ENCODE measurements at regions not wholly inside any gene's neighbourhood (a gene's known extent, or its start where the extent isn't known, plus 50 kb on each side); places are given as distances from the start of the nearest gene placed in this dataset.
"Not testable (repeated sequence)": the region's sequence is repeated elsewhere in the genome, so short reads cannot be mapped to it uniquely, and the experiment has no call there.

DNA sequence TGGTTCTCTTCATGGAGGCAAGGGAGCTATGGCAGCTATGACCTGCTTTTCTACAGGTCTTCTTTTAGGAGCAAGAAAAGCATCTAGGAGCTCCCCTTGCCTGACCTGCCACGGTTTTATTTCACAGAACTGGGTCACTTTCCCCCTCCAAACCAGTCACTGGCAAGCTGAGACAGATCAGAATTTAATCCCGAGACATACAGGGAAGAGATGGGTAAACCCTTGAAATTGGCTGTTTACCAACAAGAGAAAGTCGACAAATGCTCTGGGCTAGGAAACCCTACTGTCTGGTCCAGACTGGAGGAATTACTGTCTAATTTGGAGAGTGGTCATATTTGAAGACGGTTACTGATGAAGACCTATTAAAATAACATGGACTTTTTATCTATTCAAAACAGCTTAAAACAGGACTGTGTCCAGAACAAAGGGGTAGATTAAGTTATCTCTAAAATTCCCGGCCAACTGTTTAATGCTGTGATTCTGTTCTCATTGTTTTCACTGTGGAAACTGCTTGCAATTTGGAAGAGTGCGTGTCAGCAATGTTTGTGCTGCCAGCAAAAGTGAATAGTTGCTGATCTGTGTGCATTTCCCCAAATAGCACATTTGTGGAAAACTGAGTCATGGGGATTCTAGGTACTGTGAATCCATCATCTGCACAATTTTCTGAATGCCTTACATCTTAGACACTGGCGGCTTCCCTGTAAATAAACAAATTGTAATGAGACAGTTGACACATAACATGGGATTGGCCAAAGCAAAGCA is 73.4 kb upstream of the EEA1 start:
- H3K9ac ChIP-seq (ENCODE audit: low read length in 2 of 2), result no peak overlapping the region
- H3K27ac ChIP-seq (ENCODE audit: low read length), result no peak overlapping the region
- no peaks in the 10 kb centered on the region for H3K27me3 ChIP-seq (ENCODE audit: control insufficient read depth in 1 of 2, insufficient read depth in 2 of 2, low read length in 2 of 2)
- H3K4me1 ChIP-seq (ENCODE audit: control insufficient read depth, insufficient read depth, low read length), result no peaks in the 10 kb centered on the region
- H3K9me3 ChIP-seq (ENCODE audit: control insufficient read depth in 2 of 2, low read length in 2 of 2), result no peaks in the 10 kb centered on the region
- H3K4me3 ChIP-seq (ENCODE audit: low read length in 2 of 2), result no peak overlapping the region
- H3K36me3 ChIP-seq (ENCODE audit: control insufficient read depth in 2 of 2, insufficient read depth in 2 of 2, low read length in 2 of 2), result no peaks in the 10 kb centered on the region

DNA sequence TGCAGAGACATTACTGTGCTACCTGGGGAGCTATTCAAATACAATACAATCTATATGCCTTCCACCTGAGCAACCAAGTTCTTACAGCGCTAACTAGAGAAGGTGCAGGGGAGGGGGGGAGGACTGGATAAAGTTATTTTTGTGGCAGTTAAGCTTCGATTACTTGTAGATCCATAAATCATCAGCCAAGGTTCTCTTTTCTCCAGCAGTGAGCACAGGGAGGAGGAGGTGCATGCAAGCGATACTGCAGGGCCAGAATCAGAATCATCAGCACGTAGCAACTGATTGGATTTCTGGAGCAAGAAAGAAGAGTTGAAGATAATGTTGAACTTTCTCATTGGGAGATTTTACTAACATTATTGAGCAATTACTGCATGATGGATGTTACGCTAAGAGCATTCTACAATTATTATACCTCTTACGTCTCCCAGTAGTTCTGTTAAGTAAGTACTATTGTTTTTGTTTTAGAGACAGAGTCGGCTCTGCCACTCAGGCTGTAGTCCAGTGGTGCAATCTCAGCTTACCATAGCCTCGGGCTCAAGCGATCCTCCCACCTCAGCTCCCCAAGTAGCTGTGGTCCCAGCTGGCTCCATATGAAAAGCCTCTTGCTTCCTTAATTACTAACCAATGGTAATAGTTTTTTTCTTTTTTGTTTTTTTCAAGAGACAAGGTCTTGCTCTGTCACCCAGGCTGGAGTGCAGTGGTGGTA is 74.6 kb upstream of the EEA1 start:
- Histone ChIP-seq H3K27ac (ENCODE audit: low read length) (no peak overlapping the region), H3K36me3 (ENCODE audit: control insufficient read depth in 2 of 2, insufficient read depth in 2 of 2, low read length in 2 of 2) (no peaks in the 10 kb centered on the region), H3K27me3 (ENCODE audit: control insufficient read depth in 1 of 2, insufficient read depth in 2 of 2, low read length in 2 of 2) (no peaks in the 10 kb centered on the region), H3K4me1 (ENCODE audit: control insufficient read depth, insufficient read depth, low read length) (no peaks in the 10 kb centered on the region), H3K9ac (ENCODE audit: low read length in 2 of 2) (no peak overlapping the region), H3K9me3 (ENCODE audit: control insufficient read depth in 2 of 2, low read length in 2 of 2) (no peaks in the 10 kb centered on the region), H3K4me3 (ENCODE audit: low read length in 2 of 2) (no peak overlapping the region)

DNA sequence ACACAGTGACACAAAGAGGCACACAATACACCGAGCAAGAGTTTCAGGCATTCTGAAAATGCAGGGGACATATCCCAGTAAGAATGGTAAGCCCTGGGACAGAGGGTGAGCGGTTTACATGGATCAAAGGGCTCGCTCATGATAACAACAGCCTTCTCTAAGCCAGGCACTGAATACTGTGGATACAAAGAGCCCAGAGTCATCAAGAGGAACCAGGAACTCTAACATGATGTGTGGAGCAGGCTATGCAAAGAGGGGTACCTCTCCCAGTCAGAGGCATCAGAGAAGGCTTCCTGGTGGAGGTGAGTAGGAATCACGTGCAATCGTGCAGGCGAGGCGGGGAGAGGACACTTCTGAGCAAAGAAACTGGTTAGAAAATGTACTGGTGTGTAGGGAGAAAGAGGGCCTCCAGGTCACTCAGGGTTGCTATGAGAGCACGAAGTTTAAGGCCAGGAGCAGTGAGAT is 76.9 kb upstream of the EEA1 start:
- no peak overlapping the region for H3K9ac ChIP-seq (ENCODE audit: low read length in 2 of 2)
- no peaks in the 10 kb centered on the region for H3K36me3 ChIP-seq (ENCODE audit: control insufficient read depth in 2 of 2, insufficient read depth in 2 of 2, low read length in 2 of 2)
- H3K27ac ChIP-seq (ENCODE audit: low read length), result no peak overlapping the region
- H3K4me3 ChIP-seq (ENCODE audit: low read length in 2 of 2), result no peak overlapping the region
- no peaks in the 10 kb centered on the region for H3K27me3 ChIP-seq (ENCODE audit: control insufficient read depth in 1 of 2, insufficient read depth in 2 of 2, low read length in 2 of 2)
- H3K4me1 ChIP-seq (ENCODE audit: control insufficient read depth, insufficient read depth, low read length), result no peaks in the 10 kb centered on the region
- no peaks in the 10 kb centered on the region for H3K9me3 ChIP-seq (ENCODE audit: control insufficient read depth in 2 of 2, low read length in 2 of 2)

DNA sequence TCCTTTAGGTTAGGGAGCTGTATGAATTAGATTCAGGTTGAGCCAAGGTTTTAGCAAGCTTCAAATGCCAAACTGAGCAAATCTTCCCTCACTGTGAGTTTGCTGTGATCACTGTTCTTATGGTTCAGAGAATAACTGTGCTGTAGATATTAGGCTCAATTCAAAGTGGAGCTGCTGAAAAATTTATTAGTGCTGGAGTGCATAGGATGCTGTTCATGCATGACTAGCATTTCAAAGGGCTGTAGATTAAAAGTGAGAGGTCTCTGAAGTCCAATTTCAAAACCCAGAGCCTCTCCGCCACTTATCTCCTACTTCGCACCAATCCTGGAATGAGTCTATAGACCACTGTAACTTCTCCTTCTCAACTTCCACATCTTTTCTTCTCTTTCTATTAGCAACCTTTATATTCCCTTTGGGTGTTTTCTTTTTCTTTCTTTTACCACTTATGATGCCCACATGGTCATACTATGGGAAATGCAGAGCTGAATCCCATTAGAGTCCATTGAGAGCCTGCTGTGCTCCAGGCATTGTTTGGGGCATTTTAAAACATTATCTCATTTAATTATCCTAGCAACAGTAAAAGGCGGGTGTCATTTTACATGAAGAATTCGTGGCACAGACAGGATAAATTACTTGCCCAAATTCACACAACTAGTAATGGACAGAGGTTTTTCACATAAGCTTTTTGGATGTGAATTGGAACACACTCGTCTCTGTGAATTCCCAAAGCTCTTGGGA is 77.5 kb upstream of the EEA1 start:
- H3K4me3 ChIP-seq (ENCODE audit: low read length in 2 of 2), result no peak overlapping the region
- H3K9me3 ChIP-seq (ENCODE audit: control insufficient read depth in 2 of 2, low read length in 2 of 2), result no peaks in the 10 kb centered on the region
- no peaks in the 10 kb centered on the region for H3K27me3 ChIP-seq (ENCODE audit: control insufficient read depth in 1 of 2, insufficient read depth in 2 of 2, low read length in 2 of 2)
- H3K27ac ChIP-seq (ENCODE audit: low read length), result no peak overlapping the region
- no peaks in the 10 kb centered on the region for H3K36me3 ChIP-seq (ENCODE audit: control insufficient read depth in 2 of 2, insufficient read depth in 2 of 2, low read length in 2 of 2)
- H3K9ac ChIP-seq (ENCODE audit: low read length in 2 of 2), result no peak overlapping the region
- no peaks in the 10 kb centered on the region for H3K4me1 ChIP-seq (ENCODE audit: control insufficient read depth, insufficient read depth, low read length)

DNA sequence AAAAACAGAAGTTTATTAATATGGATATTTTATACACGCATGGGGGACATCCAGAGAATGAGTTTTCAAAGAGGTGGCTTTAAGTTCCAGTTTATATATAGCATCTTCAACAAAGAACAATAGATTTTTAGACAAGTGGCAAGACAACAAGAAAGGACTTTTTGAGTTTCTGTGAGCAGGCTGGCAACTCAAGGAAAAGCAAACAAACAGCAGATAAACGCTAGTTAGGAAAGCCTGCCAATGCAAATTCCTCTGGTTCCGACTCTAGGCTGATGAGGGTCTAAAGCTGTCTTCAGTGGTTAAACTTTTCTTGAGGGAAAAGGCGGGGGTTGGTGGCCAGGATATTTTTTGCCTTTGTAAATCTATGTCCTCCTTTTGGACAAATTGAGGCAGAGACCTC is 78.4 kb upstream of the EEA1 start:
- Histone ChIP-seq H3K4me3 (ENCODE audit: low read length in 2 of 2) (no peak overlapping the region), H3K9me3 (ENCODE audit: control insufficient read depth in 2 of 2, low read length in 2 of 2) (no peaks in the 10 kb centered on the region), H3K36me3 (ENCODE audit: control insufficient read depth in 2 of 2, insufficient read depth in 2 of 2, low read length in 2 of 2) (no peaks in the 10 kb centered on the region), H3K4me1 (ENCODE audit: control insufficient read depth, insufficient read depth, low read length) (no peaks in the 10 kb centered on the region), H3K27me3 (ENCODE audit: control insufficient read depth in 1 of 2, insufficient read depth in 2 of 2, low read length in 2 of 2) (no peaks in the 10 kb centered on the region), H3K27ac (ENCODE audit: low read length) (no peak overlapping the region), H3K9ac (ENCODE audit: low read length in 2 of 2) (no peak overlapping the region)

DNA sequence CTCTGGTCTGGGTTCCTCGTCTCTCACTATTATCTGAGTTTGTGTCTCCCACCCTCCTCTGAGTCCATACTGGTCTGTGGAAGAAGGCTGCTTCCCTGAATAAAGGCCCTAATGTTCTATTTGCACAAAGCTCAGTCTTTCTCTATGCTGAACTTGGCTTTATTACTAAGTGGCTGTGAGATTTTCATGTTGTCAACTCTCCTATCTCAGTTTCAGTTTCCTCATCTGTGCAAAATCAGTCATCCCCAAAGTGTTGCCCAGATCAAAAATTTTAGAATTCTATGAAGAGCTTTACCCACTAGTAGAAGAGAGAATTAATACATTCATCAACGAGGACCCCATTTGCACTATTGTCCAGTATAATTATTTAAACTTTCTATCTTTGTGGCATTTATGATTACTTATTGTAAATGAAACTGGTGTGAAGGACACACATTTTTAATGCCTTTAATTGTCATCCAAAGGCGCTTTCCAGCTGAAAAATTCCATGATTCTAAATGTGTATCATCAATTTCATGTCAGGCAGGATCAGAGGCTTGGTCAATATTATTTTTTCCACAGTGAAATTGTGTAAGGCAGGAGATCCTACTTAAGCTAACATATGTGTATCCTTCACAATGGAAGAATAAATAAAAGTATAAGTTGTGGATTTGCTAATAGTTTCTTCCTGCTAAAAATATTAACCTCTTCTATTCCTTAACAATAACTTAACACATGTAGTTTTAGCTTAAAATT is 79.1 kb upstream of the EEA1 start:
- Histone ChIP-seq H3K36me3 (ENCODE audit: control insufficient read depth in 2 of 2, insufficient read depth in 2 of 2, low read length in 2 of 2) (no peaks in the 10 kb centered on the region), H3K4me1 (ENCODE audit: control insufficient read depth, insufficient read depth, low read length) (no peaks in the 10 kb centered on the region), H3K27ac (ENCODE audit: low read length) (no peak overlapping the region), H3K9me3 (ENCODE audit: control insufficient read depth in 2 of 2, low read length in 2 of 2) (no peaks in the 10 kb centered on the region), H3K4me3 (ENCODE audit: low read length in 2 of 2) (no peak overlapping the region), H3K27me3 (ENCODE audit: control insufficient read depth in 1 of 2, insufficient read depth in 2 of 2, low read length in 2 of 2) (no peaks in the 10 kb centered on the region), H3K9ac (ENCODE audit: low read length in 2 of 2) (no peak overlapping the region)

DNA sequence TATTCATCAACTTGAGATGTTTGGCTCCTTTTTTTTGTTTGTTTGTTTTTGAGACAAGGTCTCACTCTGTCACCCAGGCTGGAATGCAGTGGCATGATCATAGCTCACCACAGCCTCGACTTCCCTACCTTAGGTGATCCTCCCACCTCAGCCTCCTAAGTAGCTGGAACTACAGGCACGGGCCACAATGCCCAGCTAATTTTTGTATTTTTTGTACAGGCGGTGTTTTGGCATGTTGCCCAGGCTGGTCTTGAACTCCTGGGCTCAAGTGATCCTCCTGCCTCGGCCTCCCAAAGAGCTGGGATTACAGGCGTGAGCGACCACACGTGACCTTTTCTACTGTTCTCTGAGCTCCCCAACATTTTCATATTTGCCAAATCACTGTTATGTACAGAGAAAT is 79.8 kb upstream of the EEA1 start:
- H3K27ac ChIP-seq (ENCODE audit: low read length); H3K9me3 ChIP-seq (ENCODE audit: control insufficient read depth in 2 of 2, low read length in 2 of 2); H3K4me1 ChIP-seq (ENCODE audit: control insufficient read depth, insufficient read depth, low read length); H3K9ac ChIP-seq (ENCODE audit: low read length in 2 of 2); H3K4me3 ChIP-seq (ENCODE audit: low read length in 2 of 2); H3K27me3 ChIP-seq (ENCODE audit: control insufficient read depth in 1 of 2, insufficient read depth in 2 of 2, low read length in 2 of 2); H3K36me3 ChIP-seq (ENCODE audit: control insufficient read depth in 2 of 2, insufficient read depth in 2 of 2, low read length in 2 of 2): not testable (repeated sequence)

DNA sequence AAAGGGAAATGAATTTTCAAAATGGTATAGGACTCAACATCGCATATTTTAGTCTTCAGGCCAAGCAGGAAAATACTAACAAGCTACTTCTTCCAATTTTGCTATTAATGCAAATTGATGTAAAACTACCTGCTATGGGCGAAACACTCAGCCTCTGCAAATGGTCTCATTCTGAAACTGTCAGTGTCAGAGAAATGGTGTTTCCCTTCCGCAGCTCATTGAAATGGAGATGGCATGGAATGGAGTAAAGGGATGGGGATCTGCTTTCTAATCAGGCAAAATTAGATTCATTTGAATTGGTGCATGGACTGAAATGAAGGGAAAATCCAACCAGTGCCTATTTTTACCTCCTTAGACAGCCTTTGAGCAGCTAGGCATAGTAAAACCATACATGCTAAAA is 80.4 kb upstream of the EEA1 start:
- Histone ChIP-seq H3K36me3 (ENCODE audit: control insufficient read depth in 2 of 2, insufficient read depth in 2 of 2, low read length in 2 of 2) (no peaks in the 10 kb centered on the region), H3K27ac (ENCODE audit: low read length) (no peak overlapping the region), H3K27me3 (ENCODE audit: control insufficient read depth in 1 of 2, insufficient read depth in 2 of 2, low read length in 2 of 2) (no peaks in the 10 kb centered on the region), H3K4me3 (ENCODE audit: low read length in 2 of 2) (no peak overlapping the region), H3K9me3 (ENCODE audit: control insufficient read depth in 2 of 2, low read length in 2 of 2) (no peaks in the 10 kb centered on the region), H3K4me1 (ENCODE audit: control insufficient read depth, insufficient read depth, low read length) (no peaks in the 10 kb centered on the region), H3K9ac (ENCODE audit: low read length in 2 of 2) (no peak overlapping the region)

DNA sequence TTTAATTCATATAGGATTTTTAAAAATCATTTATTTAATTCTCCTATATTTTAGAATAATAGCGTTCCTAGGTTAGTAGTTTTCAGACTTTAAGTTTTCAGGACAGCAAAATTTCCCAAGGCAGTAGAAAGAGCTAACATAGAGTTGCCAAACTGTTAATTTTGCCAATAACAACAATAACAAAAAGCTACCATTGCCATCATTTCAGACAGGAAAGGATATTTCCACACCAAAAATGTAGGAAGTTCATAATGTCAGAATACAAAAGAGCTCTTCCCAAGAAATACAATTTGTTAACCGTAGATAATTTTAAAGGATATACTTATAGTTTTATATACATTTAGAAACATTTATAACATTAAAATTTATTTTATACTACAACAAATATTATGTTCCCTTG is 81.4 kb upstream of the EEA1 start:
- Histone ChIP-seq H3K27ac (ENCODE audit: low read length) (no peak overlapping the region), H3K9me3 (ENCODE audit: control insufficient read depth in 2 of 2, low read length in 2 of 2) (no peaks in the 10 kb centered on the region), H3K36me3 (ENCODE audit: control insufficient read depth in 2 of 2, insufficient read depth in 2 of 2, low read length in 2 of 2) (no peaks in the 10 kb centered on the region), H3K4me1 (ENCODE audit: control insufficient read depth, insufficient read depth, low read length) (no peaks in the 10 kb centered on the region), H3K27me3 (ENCODE audit: control insufficient read depth in 1 of 2, insufficient read depth in 2 of 2, low read length in 2 of 2) (no peaks in the 10 kb centered on the region), H3K4me3 (ENCODE audit: low read length in 2 of 2) (no peak overlapping the region), H3K9ac (ENCODE audit: low read length in 2 of 2) (no peak overlapping the region)

DNA sequence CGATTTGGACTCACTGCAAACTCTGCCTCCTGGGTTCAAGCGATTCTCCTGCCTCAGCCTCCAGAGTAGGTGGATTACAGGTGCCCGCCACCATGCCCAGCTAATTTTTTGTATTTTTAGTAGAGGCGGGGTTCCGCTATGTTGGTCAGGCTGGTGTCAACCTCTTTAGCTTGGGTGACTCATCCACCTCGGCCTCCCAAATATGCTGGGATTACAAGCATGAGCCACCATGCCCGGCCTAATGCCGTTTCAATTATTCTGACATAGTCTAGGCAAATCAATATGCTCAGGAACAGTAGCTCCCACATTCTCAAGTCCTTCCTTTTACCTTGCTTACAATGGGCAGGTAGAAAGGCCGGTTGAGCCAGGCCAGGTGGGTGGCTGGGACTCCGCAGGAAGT is 82.0 kb upstream of the EEA1 start:
- no peaks in the 10 kb centered on the region for H3K9me3 ChIP-seq (ENCODE audit: control insufficient read depth in 2 of 2, low read length in 2 of 2)
- no peak overlapping the region for H3K27ac ChIP-seq (ENCODE audit: low read length)
- no peak overlapping the region for H3K4me3 ChIP-seq (ENCODE audit: low read length in 2 of 2)
- H3K9ac ChIP-seq (ENCODE audit: low read length in 2 of 2), result no peak overlapping the region
- H3K4me1 ChIP-seq (ENCODE audit: control insufficient read depth, insufficient read depth, low read length), result no peaks in the 10 kb centered on the region
- no peaks in the 10 kb centered on the region for H3K27me3 ChIP-seq (ENCODE audit: control insufficient read depth in 1 of 2, insufficient read depth in 2 of 2, low read length in 2 of 2)
- H3K36me3 ChIP-seq (ENCODE audit: control insufficient read depth in 2 of 2, insufficient read depth in 2 of 2, low read length in 2 of 2), result no peaks in the 10 kb centered on the region
